HL-60 (cell line): ENCODE measurements at regions not wholly inside any gene's neighbourhood (a gene's known extent, or its start where the extent isn't known, plus 50 kb on each side); places are given as distances from the start of the nearest gene placed in this dataset.

Experiments
- DNase-seq, 2 experiments: peaks; one replicate each; pipeline ENCODE4 v3.0.0-alpha.2; 2010 to 2020; ENCODE audit warnings: low read depth in 1 of 2, low spot score in 1 of 2
- H3K27ac ChIP-seq: fragments of 250-450 bp; sonication (Bioruptor Pico); replicated peaks from 2 replicates; pipeline ENCODE4 v1.5.1; 2020; ENCODE audit warnings: mild to moderate bottlenecking, moderate library complexity
- H3K27me3 ChIP-seq: fragments of 250-450 bp; sonication (Bioruptor Pico); 2 replicates; pipeline ENCODE4 v1.5.1; 2021; ENCODE audit warnings: mild to moderate bottlenecking, moderate library complexity; ENCODE audit not compliant: insufficient read depth, poor library complexity, severe bottlenecking
- H3K4me3 ChIP-seq: replicated peaks from 2 replicates; pipeline ENCODE4 v1.5.1; 2011; ENCODE audit warnings: mild to moderate bottlenecking, control low read depth, low read length; ENCODE audit not compliant: insufficient read depth
- GABPA ChIP-seq: IDR thresholded peaks from 2 replicates; pipeline ENCODE4 v1.6.1; 2012; ENCODE audit warnings: low read depth
- POLR2AphosphoS5 ChIP-seq: IDR thresholded peaks from 2 replicates; pipeline ENCODE4 v1.6.1; 2012; ENCODE audit warnings: low read depth
- SPI1 ChIP-seq: IDR thresholded peaks from 2 replicates; pipeline ENCODE4 v1.6.1; 2012; ENCODE audit warnings: low read depth, mild to moderate bottlenecking, borderline replicate concordance
- TF ChIP-seq, protein P1 (sequence below): IDR thresholded peaks from 2 replicates; pipeline ENCODE4 v1.6.1; 2012; ENCODE audit warnings: low read depth; ENCODE audit not compliant: insufficient replicate concordance
- TF ChIP-seq, protein P2 (sequence below): IDR thresholded peaks from one replicate; pipeline ENCODE4 v1.5.1; 2011; ENCODE audit warnings: low read length, control low read depth, inconsistent platforms; ENCODE audit not compliant: insufficient read depth

GRCh38 chr10:131803860-131804425, 96.9 kb upstream of the PPP2R2D start:
- H3K27ac ChIP-seq, result no peak overlapping the region
- DNase-seq, result no peak
- no peak overlapping the region for H3K4me3 ChIP-seq
- TF ChIP-seq POLR2AphosphoS5 (no peak), SPI1 (no peak), GABPA (no peak)
- TF ChIP-seq, protein P1, sequence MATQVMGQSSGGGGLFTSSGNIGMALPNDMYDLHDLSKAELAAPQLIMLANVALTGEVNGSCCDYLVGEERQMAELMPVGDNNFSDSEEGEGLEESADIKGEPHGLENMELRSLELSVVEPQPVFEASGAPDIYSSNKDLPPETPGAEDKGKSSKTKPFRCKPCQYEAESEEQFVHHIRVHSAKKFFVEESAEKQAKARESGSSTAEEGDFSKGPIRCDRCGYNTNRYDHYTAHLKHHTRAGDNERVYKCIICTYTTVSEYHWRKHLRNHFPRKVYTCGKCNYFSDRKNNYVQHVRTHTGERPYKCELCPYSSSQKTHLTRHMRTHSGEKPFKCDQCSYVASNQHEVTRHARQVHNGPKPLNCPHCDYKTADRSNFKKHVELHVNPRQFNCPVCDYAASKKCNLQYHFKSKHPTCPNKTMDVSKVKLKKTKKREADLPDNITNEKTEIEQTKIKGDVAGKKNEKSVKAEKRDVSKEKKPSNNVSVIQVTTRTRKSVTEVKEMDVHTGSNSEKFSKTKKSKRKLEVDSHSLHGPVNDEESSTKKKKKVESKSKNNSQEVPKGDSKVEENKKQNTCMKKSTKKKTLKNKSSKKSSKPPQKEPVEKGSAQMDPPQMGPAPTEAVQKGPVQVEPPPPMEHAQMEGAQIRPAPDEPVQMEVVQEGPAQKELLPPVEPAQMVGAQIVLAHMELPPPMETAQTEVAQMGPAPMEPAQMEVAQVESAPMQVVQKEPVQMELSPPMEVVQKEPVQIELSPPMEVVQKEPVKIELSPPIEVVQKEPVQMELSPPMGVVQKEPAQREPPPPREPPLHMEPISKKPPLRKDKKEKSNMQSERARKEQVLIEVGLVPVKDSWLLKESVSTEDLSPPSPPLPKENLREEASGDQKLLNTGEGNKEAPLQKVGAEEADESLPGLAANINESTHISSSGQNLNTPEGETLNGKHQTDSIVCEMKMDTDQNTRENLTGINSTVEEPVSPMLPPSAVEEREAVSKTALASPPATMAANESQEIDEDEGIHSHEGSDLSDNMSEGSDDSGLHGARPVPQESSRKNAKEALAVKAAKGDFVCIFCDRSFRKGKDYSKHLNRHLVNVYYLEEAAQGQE, result no peak
- TF ChIP-seq, protein P2, sequence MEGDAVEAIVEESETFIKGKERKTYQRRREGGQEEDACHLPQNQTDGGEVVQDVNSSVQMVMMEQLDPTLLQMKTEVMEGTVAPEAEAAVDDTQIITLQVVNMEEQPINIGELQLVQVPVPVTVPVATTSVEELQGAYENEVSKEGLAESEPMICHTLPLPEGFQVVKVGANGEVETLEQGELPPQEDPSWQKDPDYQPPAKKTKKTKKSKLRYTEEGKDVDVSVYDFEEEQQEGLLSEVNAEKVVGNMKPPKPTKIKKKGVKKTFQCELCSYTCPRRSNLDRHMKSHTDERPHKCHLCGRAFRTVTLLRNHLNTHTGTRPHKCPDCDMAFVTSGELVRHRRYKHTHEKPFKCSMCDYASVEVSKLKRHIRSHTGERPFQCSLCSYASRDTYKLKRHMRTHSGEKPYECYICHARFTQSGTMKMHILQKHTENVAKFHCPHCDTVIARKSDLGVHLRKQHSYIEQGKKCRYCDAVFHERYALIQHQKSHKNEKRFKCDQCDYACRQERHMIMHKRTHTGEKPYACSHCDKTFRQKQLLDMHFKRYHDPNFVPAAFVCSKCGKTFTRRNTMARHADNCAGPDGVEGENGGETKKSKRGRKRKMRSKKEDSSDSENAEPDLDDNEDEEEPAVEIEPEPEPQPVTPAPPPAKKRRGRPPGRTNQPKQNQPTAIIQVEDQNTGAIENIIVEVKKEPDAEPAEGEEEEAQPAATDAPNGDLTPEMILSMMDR, result no peak
- no peaks in the 10 kb centered on the region for H3K27me3 ChIP-seq

GRCh38 chr10:131804551-131805295, 96.1 kb upstream of the PPP2R2D start:
- Histone ChIP-seq H3K27ac (no peak overlapping the region), H3K27me3 (no peaks in the 10 kb centered on the region), H3K4me3 (no peak overlapping the region)
- TF ChIP-seq, protein P2, result no peak
- no peak for TF ChIP-seq GABPA
- TF ChIP-seq SPI1, result no peak
- TF ChIP-seq, protein P1, result no peak
- TF ChIP-seq POLR2AphosphoS5, result no peak
- DNase-seq, result no peak

- TF ChIP-seq, protein P1, result no peak
- TF ChIP-seq GABPA, result no peak
- Histone ChIP-seq H3K27ac (no peak overlapping the region), H3K27me3 (no peaks in the 10 kb centered on the region), H3K4me3 (no peak overlapping the region)
- no peak for DNase-seq
Measured at GRCh38 chr10:131805696-131806095, 95.1 kb upstream of the PPP2R2D start.
